SK-N-SH (cell line): ENCODE measurements at regions not wholly inside any gene's neighbourhood (a gene's known extent, or its start where the extent isn't known, plus 50 kb on each side); places are given as distances from the start of the nearest gene placed in this dataset.

ENCODE experiments used
- CHD2 ChIP-seq: fragments of 150-350 bp; IDR thresholded peaks from 2 replicates; pipeline ENCODE4 v1.6.1; 2018; ENCODE audit warnings: low read length; ENCODE audit not compliant: partially characterized antibody
- ELF1 ChIP-seq: IDR thresholded peaks from 2 replicates; pipeline ENCODE4 v1.4.0; 2012
- EZH2phosphoT487 ChIP-seq: fragments of 200-600 bp; sonication (generic); IDR thresholded peaks from 2 replicates; pipeline ENCODE4 v1.6.1; 2017; ENCODE audit warnings: low read depth, mixed run types, mild to moderate bottlenecking, antibody characterized with exemption, moderate library complexity, borderline replicate concordance
- FOSL2 ChIP-seq: IDR thresholded peaks from 2 replicates; pipeline ENCODE4 v1.4.0; 2012; ENCODE audit warnings: low read depth, mild to moderate bottlenecking, moderate library complexity, borderline replicate concordance
- FOXJ3 ChIP-seq: sonication (generic); formaldehyde crosslinking; IDR thresholded peaks from 2 replicates; pipeline ENCODE4 v1.5.1; 2020; ENCODE audit warnings: mild to moderate bottlenecking, missing genetic modification reagents
- GABPA ChIP-seq: IDR thresholded peaks from 2 replicates; pipeline ENCODE4 v1.4.0; 2012; ENCODE audit warnings: low read depth, mild to moderate bottlenecking
- GATA2 ChIP-seq: sonication (generic); formaldehyde crosslinking; IDR thresholded peaks from 2 replicates; pipeline ENCODE4 v1.5.0; 2020; ENCODE audit warnings: mild to moderate bottlenecking, missing genetic modification reagents
- IRF3 ChIP-seq: fragments of 150-350 bp; IDR thresholded peaks from 2 replicates; pipeline ENCODE4 v1.6.1; 2016; ENCODE audit warnings: mild to moderate bottlenecking, low read depth, low read length
- JUND ChIP-seq: IDR thresholded peaks from 2 replicates; pipeline ENCODE4 v1.4.0; 2012
- PBX3 ChIP-seq: IDR thresholded peaks from 2 replicates; pipeline ENCODE4; 2012
- POLR2AphosphoS5 ChIP-seq: IDR thresholded peaks from 2 replicates; pipeline ENCODE4 v1.6.1; 2012; ENCODE audit warnings: low read depth, low read length
- RAD21 ChIP-seq: IDR thresholded peaks from 2 replicates; pipeline ENCODE4 v1.6.1; 2012; ENCODE audit warnings: mild to moderate bottlenecking, low read length
- REST ChIP-seq: IDR thresholded peaks from 2 replicates; pipeline ENCODE4 v1.6.1; 2012; ENCODE audit warnings: mild to moderate bottlenecking, low read depth, low read length, moderate library complexity
- RFX5 ChIP-seq: IDR thresholded peaks from 2 replicates; pipeline ENCODE4 v1.6.1; 2012; ENCODE audit warnings: mild to moderate bottlenecking, improper control_type of control experiment, low read length
- SIN3A ChIP-seq: IDR thresholded peaks from 2 replicates; pipeline ENCODE4 v1.6.1; 2012; ENCODE audit warnings: low read depth, mild to moderate bottlenecking, low read length, moderate library complexity, borderline replicate concordance
- SMC3 ChIP-seq: IDR thresholded peaks from 2 replicates; pipeline ENCODE4 v1.6.1; 2012; ENCODE audit warnings: low read depth, low read length, improper control_type of control experiment
- TCF12 ChIP-seq: IDR thresholded peaks from 2 replicates; pipeline ENCODE4 v1.4.0; 2012
- USF1 ChIP-seq: IDR thresholded peaks from 2 replicates; pipeline ENCODE4 v1.4.0; 2012; ENCODE audit warnings: low read depth, borderline replicate concordance
- YY1 ChIP-seq: IDR thresholded peaks from 2 replicates; pipeline ENCODE4 v1.4.0; 2012; ENCODE audit warnings: low read depth, mild to moderate bottlenecking
- ZBTB33 ChIP-seq: IDR thresholded peaks from 2 replicates; pipeline ENCODE4 v1.4.0; 2012; ENCODE audit warnings: low read depth, borderline replicate concordance

GRCh38 chr7:12951397-12951801 lies 264.0 kb downstream of the ARL4A start (continued):
- no peak for TF ChIP-seq REST
- TF ChIP-seq USF1, result no peak
- peak; percentile 66 for TF ChIP-seq JUND
- TF ChIP-seq ELF1, result no peak
- no peak for TF ChIP-seq IRF3
- TF ChIP-seq POLR2AphosphoS5, result no peak
- TF ChIP-seq FOXJ3, result no peak
- no peak for TF ChIP-seq YY1
- TF ChIP-seq GATA2, result no peak
- no peak for TF ChIP-seq SIN3A
- no peak for TF ChIP-seq SMC3
- TF ChIP-seq RFX5, result no peak
- no peak for TF ChIP-seq GABPA
- peak; percentile 60 for TF ChIP-seq PBX3
- TF ChIP-seq EZH2phosphoT487, result no peak
- peak; percentile 59 for TF ChIP-seq TCF12
- no peak for TF ChIP-seq CHD2
- TF ChIP-seq FOSL2, result peak; percentile 68
- TF ChIP-seq ZBTB33, result no peak
- TF ChIP-seq RAD21, result no peak
